Stomach (tissue), 8 donors: ENCODE measurements at regions not wholly inside any gene's neighbourhood (a gene's known extent, or its start where the extent isn't known, plus 50 kb on each side); places are given as distances from the start of the nearest gene placed in this dataset.

Source experiments
- DNase-seq, 2 donors: peaks; one replicate each; pipeline versions ENCODE4 v3.0.0 to v3.0.0-alpha.2; 2013 to 2019
- H3K27ac ChIP-seq, 5 donors: fragments of 200-600 bp in 4 of 5; sonication (generic) in 4 of 5; one replicate each; pipeline ENCODE4 v1.5.1; 2013 to 2019; ENCODE audit warnings: mild to moderate bottlenecking in 1 of 5, moderate library complexity in 1 of 5
- H3K27me3 ChIP-seq, 3 donors: fragments of 200-600 bp; sonication (generic); one replicate each; pipeline ENCODE4 v1.5.1; 2017 to 2019; ENCODE audit warnings: mixed run types in 1 of 3
- H3K36me3 ChIP-seq, 4 donors: fragments of 200-600 bp; sonication (generic); 1 replicate in 3 of 4; 2 replicates in 1 of 4; pipeline ENCODE4 v1.5.1; 2016 to 2019
- H3K4me1 ChIP-seq, 4 donors: fragments of 200-600 bp; sonication (generic); one replicate each; pipeline ENCODE4 v1.5.1; 2016 to 2019
- H3K4me3 ChIP-seq, 4 donors: fragments of 200-600 bp; sonication (generic) in 3 of 4; one replicate each; pipeline ENCODE4 v1.5.1; 2016 to 2019; ENCODE audit warnings: mild to moderate bottlenecking in 1 of 4
- H3K9me3 ChIP-seq, 4 donors: fragments of 200-600 bp; sonication (generic); one replicate each; pipeline ENCODE4 v1.5.1; 2016 to 2019
- CTCF ChIP-seq, 7 experiments: fragments of 450-650 bp in 4 of 7; fragments of 200-600 bp in 3 of 7; sonication (generic) in 3 of 7; IDR thresholded peaks; one replicate each; pipeline ENCODE4 v1.5.1; 2016 to 2019; ENCODE audit warnings: antibody characterized with exemption in 7 of 7, control low read depth in 2 of 7, mild to moderate bottlenecking in 1 of 7
- EP300 ChIP-seq: sonication (generic); formaldehyde crosslinking; IDR thresholded peaks from one replicate; pipeline ENCODE4 v1.6.1; 2017; ENCODE audit warnings: antibody characterized with exemption
- POLR2A ChIP-seq, 4 donors: fragments of 450-650 bp; IDR thresholded peaks; one replicate each; pipeline ENCODE4 v1.6.1; 2016; ENCODE audit warnings: antibody characterized with exemption in 4 of 4, control low read depth in 2 of 4, mild to moderate bottlenecking in 1 of 4, moderate library complexity in 1 of 4
- POLR2AphosphoS5 ChIP-seq, 3 donors: sonication (generic); formaldehyde crosslinking; IDR thresholded peaks; one replicate each; pipeline ENCODE4 v1.6.1; 2016; ENCODE audit warnings: antibody characterized with exemption in 3 of 3
- WGBS, 5 donors: extraction: QIAGEN DNeasy Blood & Tissue Kit in 3 of 5; methylation state at CpG; one replicate each; pipeline versions ENCODE4 v1.1.5 to v1.1.7; 2013 to 2018; 5-methylcytosine and 5-hydroxymethylcytosine counted together
- intact Hi-C: fragments of 100-400 bp; cut with DNase I; formaldehyde crosslinking; loops from one replicate; pipeline ENCODE4 v1.15.1; 2023; ENCODE audit warnings: low total_unique reads
- donor health status: healthy with polysubstance abuse.
- donor health status: Bipolar disorder and iron deficiency.
- donor health status: healthy.

GRCh38 chr2:66782780-66783361 lies 347.9 kb downstream of the MEIS1 start:
- TF ChIP-seq CTCF (IDR thresholded peaks at IDR 0.05): no peak
- TF ChIP-seq EP300: no peak
- no peak for TF ChIP-seq POLR2A (IDR thresholded peaks at IDR 0.05)
- no peak for TF ChIP-seq POLR2AphosphoS5 (IDR thresholded peaks at IDR 0.05)
- no peaks in the 10 kb centered on the region for H3K9me3 ChIP-seq
- H3K27me3 ChIP-seq: no peaks in the 10 kb centered on the region
- no peak for DNase-seq
- no peaks in the 10 kb centered on the region for H3K36me3 ChIP-seq
- 77 to 91% (median 84%) methylated on average over 7 of the region's 7 CpGs for WGBS, 5 donors
- no peaks in the 10 kb centered on the region for H3K4me1 ChIP-seq
- intact Hi-C loops: no loop called here
- no peak overlapping the region for H3K4me3 ChIP-seq
- H3K27ac ChIP-seq: no peak overlapping the region

GRCh38 chr2:66789741-66790140 lies 354.8 kb downstream of the MEIS1 start:
- Histone ChIP-seq H3K9me3 (no peaks in the 10 kb centered on the region), H3K27me3 (no peaks in the 10 kb centered on the region), H3K4me3 (no peak overlapping the region), H3K4me1 (peaks cover 0 to 14% (median 3%) of the 10 kb centered on the region in 4 donors), H3K36me3 (no peaks in the 10 kb centered on the region), H3K27ac (no peak overlapping the region)
- intact Hi-C loops: no loop called here
- TF ChIP-seq POLR2AphosphoS5 (IDR thresholded peaks at IDR 0.05) (peak in 1 of 3 donors; percentile 27), EP300 (no peak)
- DNase-seq: no peak
- WGBS, 5 donors: 76 to 94% (median 91%) methylated on average over 5 of the region's 5 CpGs

- no peaks in the 10 kb centered on the region for H3K9me3 ChIP-seq
- TF ChIP-seq EP300 (no peak), POLR2AphosphoS5 (IDR thresholded peaks at IDR 0.05) (no peak), CTCF (IDR thresholded peaks at IDR 0.05) (no peak), POLR2A (IDR thresholded peaks at IDR 0.05) (no peak)
- peak in 1 of 2 donors; percentile 85 for DNase-seq
- peaks cover 0 to 14% (median 3%) of the 10 kb centered on the region in 4 donors for H3K4me1 ChIP-seq
- no peaks in the 10 kb centered on the region for H3K27me3 ChIP-seq
- intact Hi-C loops: no loop called here
- WGBS, 5 donors: 48 to 75% (median 67%) methylated on average over 1 of the region's 1 CpG
- no peaks in the 10 kb centered on the region for H3K36me3 ChIP-seq
- no peak overlapping the region for H3K4me3 ChIP-seq
- H3K27ac ChIP-seq: no peak overlapping the region
Observed at GRCh38 chr2:66790651-66791181, 355.8 kb downstream of the MEIS1 start.

- Histone ChIP-seq H3K36me3 (no peaks in the 10 kb centered on the region), H3K27ac (no peak overlapping the region), H3K9me3 (no peaks in the 10 kb centered on the region), H3K4me1 (peaks cover 0 to 14% (median 3%) of the 10 kb centered on the region in 4 donors), H3K4me3 (no peak overlapping the region), H3K27me3 (no peaks in the 10 kb centered on the region)
- DNase-seq: peak in 1 of 2 donors; percentile 29
- intact Hi-C loops: no loop called here
- TF ChIP-seq POLR2AphosphoS5 (IDR thresholded peaks at IDR 0.05): no peak
- TF ChIP-seq POLR2A (IDR thresholded peaks at IDR 0.05): no peak
- no peak for TF ChIP-seq CTCF (IDR thresholded peaks at IDR 0.05)
- no peak for TF ChIP-seq EP300
- WGBS, 5 donors: 54 to 85% (median 77%) methylated on average over 8 of the region's 8 CpGs
Observed at GRCh38 chr2:66794070-66794469, 359.1 kb downstream of the MEIS1 start.

- Histone ChIP-seq H3K4me3 (no peak overlapping the region), H3K4me1 (peaks cover 0 to 13% (median 3%) of the 10 kb centered on the region in 4 donors), H3K27ac (no peak overlapping the region), H3K9me3 (no peaks in the 10 kb centered on the region), H3K27me3 (no peaks in the 10 kb centered on the region), H3K36me3 (no peaks in the 10 kb centered on the region)
- DNase-seq: no peak
- WGBS, 5 donors: 78 to 90% (median 85%) methylated on average over 1 of the region's 1 CpG
- TF ChIP-seq EP300 (no peak), POLR2AphosphoS5 (IDR thresholded peaks at IDR 0.05) (no peak), CTCF (IDR thresholded peaks at IDR 0.05) (no peak), POLR2A (IDR thresholded peaks at IDR 0.05) (no peak)
- intact Hi-C loops: no loop called here
Observed at GRCh38 chr2:66794551-66794950, 359.6 kb downstream of the MEIS1 start.
